B cell (primary cell): ENCODE measurements at regions not wholly inside any gene's neighbourhood (a gene's known extent, or its start where the extent isn't known, plus 50 kb on each side); places are given as distances from the start of the nearest gene placed in this dataset.

ENCODE experiments used
- ATAC-seq: fragments of 200-7000 bp; cut with Tn5 transposase; one replicate; pipeline ENCODE4 v1.10.0; 2021; ENCODE audit warnings: low read depth, mild to moderate bottlenecking, moderate number of reproducible peaks, moderate library complexity
- CTCF ChIA-PET: fragments of 350-600 bp; sonication (Branson Sonifier 250); formaldehyde crosslinking; loops from one replicate; lab custom pipeline; 2021; ENCODE audit warnings: antibody characterized with exemption, inconsistent platforms; lab: Charles Lee
- POLR2A ChIA-PET: fragments of 350-600 bp; sonication (Branson Sonifier 250); formaldehyde crosslinking; loops from one replicate; lab custom pipeline; 2021; ENCODE audit warnings: antibody characterized with exemption; lab: Charles Lee
- DNase-seq: peaks from one replicate; pipeline ENCODE4 v3.0.0; 2013
- H2AFZ ChIP-seq: 2 replicates; pipeline ENCODE4 v1.6.1; 2012; ENCODE audit warnings: mild to moderate bottlenecking, low read depth, low read length; ENCODE audit not compliant: insufficient read depth, poor library complexity, severe bottlenecking
- H3K27ac ChIP-seq, 2 donors: 1 replicate in 1 of 2; 2 replicates in 1 of 2; pipeline ENCODE4 v1.5.1; 2012 to 2013; ENCODE audit warnings: low read length in 2 of 2, mild to moderate bottlenecking in 2 of 2, moderate library complexity in 1 of 2
- H3K27me3 ChIP-seq, 4 experiments: fragments of 200-600 bp in 1 of 4; sonication (generic) in 1 of 4; replicated peaks in 1 of 4; 1 replicate in 2 of 4; 2 replicates in 2 of 4; pipeline versions ENCODE4 v1.6.1 to v1.7.0; 2013 to 2016; ENCODE audit warnings: low read length in 3 of 4, mild to moderate bottlenecking in 2 of 4, mixed read lengths in 1 of 4, moderate library complexity in 1 of 4; ENCODE audit not compliant: insufficient read depth in 4 of 4, control insufficient read depth in 3 of 4; ENCODE audit errors: control extremely low read depth in 1 of 4
- H3K36me3 ChIP-seq, 2 experiments: replicated peaks in 1 of 2; 1 replicate in 1 of 2; 2 replicates in 1 of 2; pipeline versions ENCODE4 v1.6.1 to v1.7.1; 2013; ENCODE audit warnings: low read length in 1 of 2; ENCODE audit not compliant: insufficient read depth in 2 of 2, control insufficient read depth in 1 of 2; ENCODE audit errors: control extremely low read depth in 1 of 2, extremely low read depth in 1 of 2
- H3K4me1 ChIP-seq, 2 donors: fragments of 200-600 bp in 1 of 2; sonication (generic) in 1 of 2; 1 replicate in 1 of 2; 2 replicates in 1 of 2; pipeline versions ENCODE4 v1.5.1 to v1.6.1; 2013 to 2017; ENCODE audit warnings: low read length in 2 of 2; ENCODE audit not compliant: control insufficient read depth in 2 of 2, insufficient read depth in 2 of 2
- H3K4me2 ChIP-seq: replicated peaks from 2 replicates; pipeline ENCODE3; 2012; ENCODE audit warnings: mild to moderate bottlenecking, low read depth, low read length; ENCODE audit not compliant: poor library complexity, severe bottlenecking
- H3K4me3 ChIP-seq, 5 experiments: fragments of 200-600 bp in 1 of 5; sonication (generic) in 1 of 5; 1 replicate in 3 of 5; 2 replicates in 2 of 5; pipeline versions ENCODE4 v1.5.1 to v1.7.0; 2011 to 2016; ENCODE audit warnings: low read length in 4 of 5, mild to moderate bottlenecking in 4 of 5, low read depth in 2 of 5, control low read depth in 1 of 5, moderate library complexity in 1 of 5; ENCODE audit not compliant: insufficient read depth in 1 of 5; ENCODE audit errors: control extremely low read depth in 1 of 5, extremely low read depth in 1 of 5
- H3K79me2 ChIP-seq: fragments of 200-600 bp; sonication (generic); one replicate; pipeline ENCODE4 v1.6.0; 2016; ENCODE audit warnings: low read length; ENCODE audit not compliant: control insufficient read depth, insufficient read depth
- H3K9ac ChIP-seq: fragments of 200-600 bp; sonication (generic); 2 replicates; pipeline ENCODE4 v1.6.1; 2017; ENCODE audit warnings: mild to moderate bottlenecking, low read length, moderate library complexity
- H3K9me3 ChIP-seq, 3 donors: one replicate each; pipeline versions ENCODE4 v1.6.1 to v1.7.1; 2013; ENCODE audit warnings: low read length in 2 of 3; ENCODE audit not compliant: control insufficient read depth in 2 of 3, insufficient read depth in 1 of 3; ENCODE audit errors: control extremely low read depth in 1 of 3
- H4K20me1 ChIP-seq: 2 replicates; pipeline ENCODE4 v1.6.0; 2012; ENCODE audit warnings: mild to moderate bottlenecking, low read length; ENCODE audit not compliant: insufficient read depth, control insufficient read depth, poor library complexity, severe bottlenecking
- H3K27ac Mint-ChIP-seq: one replicate; pipeline ENCODE4 v1.8.0; 2021; ENCODE audit warnings: mixed read lengths
- H3K27me3 Mint-ChIP-seq: one replicate; pipeline ENCODE4 v1.8.0; 2021; ENCODE audit warnings: mixed read lengths
- H3K4me1 Mint-ChIP-seq: one replicate; pipeline ENCODE4 v1.8.0; 2021; ENCODE audit warnings: mixed read lengths
- H3K4me3 Mint-ChIP-seq: one replicate; pipeline ENCODE4 v1.8.0; 2021; ENCODE audit warnings: mixed read lengths
- H3K9me3 Mint-ChIP-seq: one replicate; pipeline ENCODE4 v1.8.0; 2022; ENCODE audit warnings: mixed read lengths; ENCODE audit not compliant: insufficient read depth
- EZH2 ChIP-seq: IDR thresholded peaks from 2 replicates; pipeline ENCODE4 v1.6.1; 2012; ENCODE audit warnings: borderline replicate concordance, low read depth, mild to moderate bottlenecking, moderate library complexity, low read length; ENCODE audit not compliant: insufficient read depth, poor library complexity, severe bottlenecking
- WGBS: methylation state at CpG from one replicate; pipeline ENCODE4 v1.1.5; 2013; ENCODE audit warnings: missing lambda C conversion rate; ENCODE audit not compliant: insufficient coverage; 5-methylcytosine and 5-hydroxymethylcytosine counted together
- intact Hi-C: fragments of 100-400 bp; cut with micrococcal nuclease; formaldehyde crosslinking; loops from one replicate; pipeline ENCODE4 v1.10.0; 2022
- TF ChIP-seq, protein P1 (sequence below): fragments of 200-600 bp; IDR thresholded peaks from one replicate; pipeline ENCODE4 v1.8.0; 2022; ENCODE audit warnings: antibody characterized with exemption, mild to moderate bottlenecking

- Mint-ChIP-seq H3K9me3 (peaks cover 4% of the 10 kb centered on the region), H3K4me1 (no peaks in the 10 kb centered on the region), H3K27ac (no peak overlapping the region), H3K27me3 (no peaks in the 10 kb centered on the region), H3K4me3 (no peak overlapping the region)
- H4K20me1 ChIP-seq, result no peaks in the 10 kb centered on the region
- POLR2A ChIA-PET, result no interaction called here
- no peak overlapping the region for H3K4me3 ChIP-seq
- H3K79me2 ChIP-seq, result no peaks in the 10 kb centered on the region
- H3K36me3 ChIP-seq, result no peaks in the 10 kb centered on the region
- DNase-seq, result no peak
- no peak for ATAC-seq
- no peak overlapping the region for H2AFZ ChIP-seq
- no peak overlapping the region for H3K27ac ChIP-seq
- no peak overlapping the region for H3K9ac ChIP-seq
- no peaks in the 10 kb centered on the region for H3K27me3 ChIP-seq
- CTCF ChIA-PET, result no interaction called here
- H3K4me2 ChIP-seq, result no peak overlapping the region
- 82% methylated on average over 2 of the region's 4 CpGs for WGBS
- intact Hi-C loops, result no loop called here
- no peaks in the 10 kb centered on the region for H3K9me3 ChIP-seq
- TF ChIP-seq EZH2, result no peak
- TF ChIP-seq, protein P1, sequence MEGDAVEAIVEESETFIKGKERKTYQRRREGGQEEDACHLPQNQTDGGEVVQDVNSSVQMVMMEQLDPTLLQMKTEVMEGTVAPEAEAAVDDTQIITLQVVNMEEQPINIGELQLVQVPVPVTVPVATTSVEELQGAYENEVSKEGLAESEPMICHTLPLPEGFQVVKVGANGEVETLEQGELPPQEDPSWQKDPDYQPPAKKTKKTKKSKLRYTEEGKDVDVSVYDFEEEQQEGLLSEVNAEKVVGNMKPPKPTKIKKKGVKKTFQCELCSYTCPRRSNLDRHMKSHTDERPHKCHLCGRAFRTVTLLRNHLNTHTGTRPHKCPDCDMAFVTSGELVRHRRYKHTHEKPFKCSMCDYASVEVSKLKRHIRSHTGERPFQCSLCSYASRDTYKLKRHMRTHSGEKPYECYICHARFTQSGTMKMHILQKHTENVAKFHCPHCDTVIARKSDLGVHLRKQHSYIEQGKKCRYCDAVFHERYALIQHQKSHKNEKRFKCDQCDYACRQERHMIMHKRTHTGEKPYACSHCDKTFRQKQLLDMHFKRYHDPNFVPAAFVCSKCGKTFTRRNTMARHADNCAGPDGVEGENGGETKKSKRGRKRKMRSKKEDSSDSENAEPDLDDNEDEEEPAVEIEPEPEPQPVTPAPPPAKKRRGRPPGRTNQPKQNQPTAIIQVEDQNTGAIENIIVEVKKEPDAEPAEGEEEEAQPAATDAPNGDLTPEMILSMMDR, result no peak
- H3K4me1 ChIP-seq, result no peaks in the 10 kb centered on the region
Measured at GRCh38 chr7:15862016-15862780, 175.7 kb upstream of the MEOX2 start.

DNA sequence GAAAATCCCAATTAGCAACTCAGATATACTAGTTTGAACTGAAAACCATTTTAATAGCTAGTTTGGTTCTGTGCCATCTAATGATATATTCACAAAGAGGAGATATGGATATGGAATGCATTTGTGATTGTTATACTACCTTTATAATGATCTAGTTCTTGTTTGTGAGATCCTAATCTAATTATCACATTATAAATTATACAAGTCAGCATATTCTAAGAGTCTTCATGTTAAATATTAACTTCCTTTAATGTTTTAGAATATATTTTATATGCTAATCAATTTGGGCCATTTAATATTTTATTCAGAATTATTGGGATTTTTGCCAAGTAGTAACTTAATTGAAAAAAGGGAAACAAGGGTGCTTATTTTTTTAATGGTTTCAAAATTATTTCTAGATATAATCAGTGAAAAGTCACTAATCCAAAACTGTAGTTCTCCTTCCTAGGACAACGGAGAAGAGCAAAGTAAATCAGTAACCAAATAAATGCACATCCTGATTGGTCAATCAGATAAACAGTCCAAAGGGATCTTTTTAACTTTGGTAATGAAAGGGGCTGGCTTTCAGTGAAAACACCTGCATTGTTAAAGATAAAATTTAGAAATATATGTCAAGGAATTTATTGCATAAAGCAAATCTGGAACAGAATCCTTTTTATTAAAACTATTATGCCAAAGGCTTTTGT is 173.9 kb upstream of the MEOX2 start:
- ChIA-PET POLR2A (no interaction called here), CTCF (no interaction called here)
- intact Hi-C loops, result no loop called here

More for the DNA sequence above, 173.9 kb upstream of the MEOX2 start:
- Histone ChIP-seq H3K9me3 (no peaks in the 10 kb centered on the region), H3K4me2 (no peak overlapping the region), H4K20me1 (no peaks in the 10 kb centered on the region), H3K4me1 (no peaks in the 10 kb centered on the region), H3K4me3 (no peak overlapping the region), H3K27me3 (no peaks in the 10 kb centered on the region), H3K79me2 (no peaks in the 10 kb centered on the region), H3K36me3 (no peaks in the 10 kb centered on the region), H3K9ac (no peak overlapping the region), H3K27ac (no peak overlapping the region), H2AFZ (no peak overlapping the region)
- no peaks in the 10 kb centered on the region for H3K4me1 Mint-ChIP-seq
- no peak overlapping the region for H3K27ac Mint-ChIP-seq
- H3K9me3 Mint-ChIP-seq, result peaks cover 4% of the 10 kb centered on the region
- no CpG with 5 or more reads among the region's 1 CpG for WGBS
- DNase-seq (no peak), ATAC-seq (no peak)
- TF ChIP-seq, protein P1, result no peak
- TF ChIP-seq EZH2, result no peak
- no peaks in the 10 kb centered on the region for H3K27me3 Mint-ChIP-seq
- no peak overlapping the region for H3K4me3 Mint-ChIP-seq
